ENCODE measurements at regions not wholly inside any gene's neighbourhood (a gene's known extent, or its start where the extent isn't known, plus 50 kb on each side); places are given as distances from the start of the nearest gene placed in this dataset.

DNA sequence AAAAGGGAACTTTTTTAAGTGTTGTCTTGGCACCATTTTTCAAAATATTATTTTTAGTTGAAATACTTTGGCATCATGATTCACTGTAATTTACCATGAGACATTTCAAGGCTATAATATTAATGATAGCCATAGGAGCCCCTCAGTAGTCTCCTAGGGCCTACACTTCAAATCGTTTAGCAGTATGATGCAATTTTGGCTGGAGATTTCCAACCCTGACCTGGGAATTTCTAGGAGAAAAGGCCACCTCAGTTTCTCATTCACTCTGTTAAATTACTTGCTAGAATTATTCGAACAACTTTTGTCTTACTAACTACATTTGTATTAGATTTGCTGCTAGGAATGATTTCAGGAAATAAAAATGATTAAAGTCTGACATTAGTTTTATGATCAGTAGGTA lies 1610.9 kb upstream of the RAG2 start:
- TF ChIP-seq POLR2A (IDR thresholded peaks at IDR 0.05), result no peak
- TF ChIP-seq, protein P1, sequence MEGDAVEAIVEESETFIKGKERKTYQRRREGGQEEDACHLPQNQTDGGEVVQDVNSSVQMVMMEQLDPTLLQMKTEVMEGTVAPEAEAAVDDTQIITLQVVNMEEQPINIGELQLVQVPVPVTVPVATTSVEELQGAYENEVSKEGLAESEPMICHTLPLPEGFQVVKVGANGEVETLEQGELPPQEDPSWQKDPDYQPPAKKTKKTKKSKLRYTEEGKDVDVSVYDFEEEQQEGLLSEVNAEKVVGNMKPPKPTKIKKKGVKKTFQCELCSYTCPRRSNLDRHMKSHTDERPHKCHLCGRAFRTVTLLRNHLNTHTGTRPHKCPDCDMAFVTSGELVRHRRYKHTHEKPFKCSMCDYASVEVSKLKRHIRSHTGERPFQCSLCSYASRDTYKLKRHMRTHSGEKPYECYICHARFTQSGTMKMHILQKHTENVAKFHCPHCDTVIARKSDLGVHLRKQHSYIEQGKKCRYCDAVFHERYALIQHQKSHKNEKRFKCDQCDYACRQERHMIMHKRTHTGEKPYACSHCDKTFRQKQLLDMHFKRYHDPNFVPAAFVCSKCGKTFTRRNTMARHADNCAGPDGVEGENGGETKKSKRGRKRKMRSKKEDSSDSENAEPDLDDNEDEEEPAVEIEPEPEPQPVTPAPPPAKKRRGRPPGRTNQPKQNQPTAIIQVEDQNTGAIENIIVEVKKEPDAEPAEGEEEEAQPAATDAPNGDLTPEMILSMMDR (IDR thresholded peaks at IDR 0.05), result no peak
